ENCODE measurements at regions not wholly inside any gene's neighbourhood (a gene's known extent, or its start where the extent isn't known, plus 50 kb on each side); places are given as distances from the start of the nearest gene placed in this dataset.

DNA sequence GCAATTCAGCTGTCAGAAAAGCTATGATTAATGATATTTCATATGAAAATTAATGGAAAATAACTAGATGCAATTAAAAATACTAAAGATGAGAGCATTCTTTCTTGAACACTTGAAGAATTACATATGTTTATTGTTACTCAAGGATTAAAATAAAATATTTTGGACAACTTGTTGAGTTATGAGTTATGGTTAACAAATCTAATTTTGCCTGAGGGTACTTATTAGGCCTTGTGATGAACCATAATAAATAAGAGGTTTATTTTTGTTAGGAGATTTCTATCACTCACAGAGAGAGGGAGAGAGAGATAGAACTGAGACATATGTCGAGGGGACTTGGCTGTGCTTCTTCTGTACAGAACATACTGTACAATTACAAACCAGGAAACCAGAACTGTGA lies 183.7 kb downstream of the ISL1 start:
- no peaks in the 10 kb centered on the region for H3K4me1 ChIP-seq

DNA sequence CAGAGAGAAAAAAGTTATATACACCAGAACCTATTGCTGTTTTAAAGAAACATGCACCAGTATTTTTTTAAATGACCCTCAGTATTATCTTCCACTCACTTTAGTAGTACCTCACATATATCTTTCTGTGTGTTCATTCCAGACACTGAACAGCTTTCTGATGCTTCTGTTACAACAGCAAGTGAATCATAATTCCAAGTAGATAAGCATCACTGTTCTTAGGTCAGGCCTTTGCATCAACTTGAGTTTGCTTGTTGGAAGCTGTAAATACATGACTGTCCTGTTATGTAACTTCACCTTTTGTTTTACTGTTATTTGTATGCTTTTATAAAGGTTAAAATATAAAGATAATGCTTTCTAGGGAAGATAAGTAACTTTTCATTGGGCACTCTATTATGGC lies 184.4 kb downstream of the ISL1 start:
- Histone ChIP-seq H3K36me3 (no peaks in the 10 kb centered on the region), H3K4me3 (no peak overlapping the region), H3K4me1 (no peaks in the 10 kb centered on the region), H3K27me3 (no peaks in the 10 kb centered on the region), H3K27ac (no peak overlapping the region), H3K9me3 (no peaks in the 10 kb centered on the region)
- no peak for DNase-seq
- no peak for FAIRE-seq
- no peak for ATAC-seq
- intact Hi-C loops (cut with DNase I) = no loop called here
- TF ChIP-seq, protein P1, sequence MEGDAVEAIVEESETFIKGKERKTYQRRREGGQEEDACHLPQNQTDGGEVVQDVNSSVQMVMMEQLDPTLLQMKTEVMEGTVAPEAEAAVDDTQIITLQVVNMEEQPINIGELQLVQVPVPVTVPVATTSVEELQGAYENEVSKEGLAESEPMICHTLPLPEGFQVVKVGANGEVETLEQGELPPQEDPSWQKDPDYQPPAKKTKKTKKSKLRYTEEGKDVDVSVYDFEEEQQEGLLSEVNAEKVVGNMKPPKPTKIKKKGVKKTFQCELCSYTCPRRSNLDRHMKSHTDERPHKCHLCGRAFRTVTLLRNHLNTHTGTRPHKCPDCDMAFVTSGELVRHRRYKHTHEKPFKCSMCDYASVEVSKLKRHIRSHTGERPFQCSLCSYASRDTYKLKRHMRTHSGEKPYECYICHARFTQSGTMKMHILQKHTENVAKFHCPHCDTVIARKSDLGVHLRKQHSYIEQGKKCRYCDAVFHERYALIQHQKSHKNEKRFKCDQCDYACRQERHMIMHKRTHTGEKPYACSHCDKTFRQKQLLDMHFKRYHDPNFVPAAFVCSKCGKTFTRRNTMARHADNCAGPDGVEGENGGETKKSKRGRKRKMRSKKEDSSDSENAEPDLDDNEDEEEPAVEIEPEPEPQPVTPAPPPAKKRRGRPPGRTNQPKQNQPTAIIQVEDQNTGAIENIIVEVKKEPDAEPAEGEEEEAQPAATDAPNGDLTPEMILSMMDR (IDR thresholded peaks at IDR 0.05) = no peak

More for the DNA sequence above, 183.7 kb downstream of the ISL1 start:
- ATAC-seq = no peak
- FAIRE-seq = no peak
- Histone ChIP-seq H3K36me3 (no peaks in the 10 kb centered on the region), H3K27ac (no peak overlapping the region), H3K9me3 (no peaks in the 10 kb centered on the region), H3K27me3 (no peaks in the 10 kb centered on the region), H3K4me3 (no peak overlapping the region)
- intact Hi-C loops (cut with DNase I) = no loop called here
- 41 to 48% methylated on average over 1 of the region's 1 CpG for WGBS, 2 donors
- no peak for DNase-seq
- TF ChIP-seq, protein P1 (IDR thresholded peaks at IDR 0.05) = no peak

DNA sequence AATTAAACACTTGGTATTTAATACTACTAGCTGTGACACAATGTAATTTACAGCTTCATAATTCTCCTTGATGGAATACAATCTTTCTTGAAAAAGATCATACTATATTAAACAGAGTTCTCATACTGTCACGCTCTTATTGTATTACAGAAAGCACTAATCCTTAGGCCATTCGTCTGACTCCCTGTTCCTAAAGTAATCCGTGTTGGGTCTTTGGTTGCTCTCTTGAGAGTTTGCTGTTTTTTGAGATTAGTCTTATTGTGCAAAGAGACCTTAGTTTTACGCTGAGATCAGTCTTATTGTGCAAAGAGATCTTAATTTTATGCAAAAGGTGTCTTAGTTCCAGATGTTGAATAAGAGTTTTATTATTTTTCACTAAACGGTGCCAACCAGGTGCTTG lies 190.6 kb downstream of the ISL1 start:
- Histone ChIP-seq H3K4me3 (no peak overlapping the region), H3K9me3 (no peaks in the 10 kb centered on the region), H3K36me3 (no peaks in the 10 kb centered on the region), H3K4me1 (no peaks in the 10 kb centered on the region), H3K27me3 (no peaks in the 10 kb centered on the region), H3K27ac (no peak overlapping the region)
- DNase-seq = no peak
- no peak for FAIRE-seq
- TF ChIP-seq, protein P1 (IDR thresholded peaks at IDR 0.05) = no peak
- WGBS, 2 donors = 32 to 33% methylated on average over 5 of the region's 5 CpGs
- ATAC-seq = no peak
- intact Hi-C loops (cut with DNase I) = no loop called here

DNA sequence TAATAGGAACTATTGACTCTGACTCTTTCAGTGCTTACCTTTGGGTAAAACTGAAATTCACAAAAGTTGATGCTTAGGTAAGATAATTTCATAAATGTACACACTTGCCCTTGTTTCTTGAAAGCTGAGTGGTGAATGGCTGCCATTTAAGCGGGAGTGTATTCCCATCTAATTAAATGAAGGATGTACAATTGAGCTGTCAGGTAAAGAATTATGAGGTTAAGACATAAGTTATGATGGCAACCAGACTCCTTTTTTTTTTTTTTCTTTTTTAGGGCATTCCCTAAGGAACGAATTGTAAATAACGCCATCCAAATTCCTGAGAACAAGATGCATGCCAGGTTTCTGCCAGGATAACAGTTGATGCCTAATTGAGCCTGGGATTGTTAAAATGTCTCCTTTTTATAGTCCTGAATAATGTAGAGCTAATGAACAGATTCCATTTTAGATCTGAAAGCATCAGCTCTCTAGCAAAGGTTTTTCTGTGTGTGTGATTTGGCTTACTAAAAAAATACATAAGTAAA lies 199.7 kb downstream of the ISL1 start:
- intact Hi-C loops (cut with DNase I) = no loop called here
- no peak for DNase-seq
- no peaks in the 10 kb centered on the region for H3K9me3 ChIP-seq

GRCh38 chr5:51598026-51598425 lies 214.8 kb downstream of the ISL1 start:
- Histone ChIP-seq H3K27me3 (no peaks in the 10 kb centered on the region), H3K4me3 (no peak overlapping the region), H3K4me1 (no peaks in the 10 kb centered on the region), H3K36me3 (no peaks in the 10 kb centered on the region), H3K27ac (no peak overlapping the region), H3K9me3 (no peaks in the 10 kb centered on the region)
- intact Hi-C loops (cut with DNase I) = no loop called here
- no peak for ATAC-seq
- no peak for DNase-seq
- FAIRE-seq = no peak
- TF ChIP-seq, protein P1 (IDR thresholded peaks at IDR 0.05) = no peak
- WGBS, 2 donors = 41 to 42% methylated on average over 2 of the region's 2 CpGs

More for the DNA sequence above, 199.7 kb downstream of the ISL1 start:
- H3K36me3 ChIP-seq = no peaks in the 10 kb centered on the region
- H3K27me3 ChIP-seq = no peaks in the 10 kb centered on the region
- no peak overlapping the region for H3K4me3 ChIP-seq
- TF ChIP-seq, protein P1 (IDR thresholded peaks at IDR 0.05) = no peak
- no peak for ATAC-seq
- no peaks in the 10 kb centered on the region for H3K4me1 ChIP-seq
- H3K27ac ChIP-seq = no peak overlapping the region
- no peak for FAIRE-seq
- 51 to 61% methylated on average over 3 of the region's 3 CpGs for WGBS, 2 donors

All from pancreas (tissue), 10 donors.